Adrenal gland (tissue), 5 donors: ENCODE measurements at regions not wholly inside any gene's neighbourhood (a gene's known extent, or its start where the extent isn't known, plus 50 kb on each side); places are given as distances from the start of the nearest gene placed in this dataset.

ENCODE experiments used
- POLR2A ChIP-seq, 2 donors: fragments of 450-650 bp; IDR thresholded peaks; one replicate each; pipeline ENCODE4 v1.6.1; 2017; ENCODE audit warnings: antibody characterized with exemption in 2 of 2, mild to moderate bottlenecking in 2 of 2, moderate library complexity in 1 of 2
- TF ChIP-seq, protein P1 (sequence below), 6 experiments: fragments of 450-650 bp in 4 of 6; fragments of 200-600 bp in 2 of 6; sonication (generic) in 1 of 6; IDR thresholded peaks; 1 replicate in 5 of 6; 2 replicates in 1 of 6; pipeline versions ENCODE4 v1.5.1 to v1.8.0; 2016 to 2021; ENCODE audit warnings: antibody characterized with exemption in 6 of 6, mild to moderate bottlenecking in 2 of 6, moderate library complexity in 1 of 6
- donor health status: DM: no; HTN: no; CAD: no.

DNA sequence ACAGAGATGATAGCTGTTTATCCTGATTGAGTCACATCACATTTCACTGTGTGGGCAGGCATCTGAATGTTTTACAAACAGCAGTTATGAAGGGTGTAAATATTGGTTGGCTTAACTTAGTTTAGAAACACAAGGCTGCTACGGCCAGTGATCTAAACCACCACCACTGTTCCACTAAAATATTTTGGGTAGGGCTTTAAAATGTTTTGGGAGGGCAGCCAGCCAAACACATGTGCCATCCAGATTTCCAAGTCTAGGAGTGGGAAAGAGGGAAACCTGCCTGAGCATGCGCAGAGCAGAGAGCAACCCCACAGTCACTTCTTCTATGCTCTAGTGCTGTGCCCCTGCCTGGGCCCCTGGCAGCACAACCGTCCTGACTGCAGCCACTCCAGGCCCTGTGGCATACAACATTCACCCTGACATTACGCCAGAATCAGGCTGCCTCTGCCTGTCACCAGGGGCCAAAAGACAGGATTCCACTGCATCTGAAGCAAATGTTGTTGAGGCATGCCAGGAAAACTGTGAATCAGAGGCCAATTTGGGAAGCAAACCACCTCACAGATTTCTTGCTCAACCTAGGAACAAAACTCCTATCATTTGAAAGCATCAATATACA is 74.8 kb upstream of the COL5A2 start:
- TF ChIP-seq, protein P1, sequence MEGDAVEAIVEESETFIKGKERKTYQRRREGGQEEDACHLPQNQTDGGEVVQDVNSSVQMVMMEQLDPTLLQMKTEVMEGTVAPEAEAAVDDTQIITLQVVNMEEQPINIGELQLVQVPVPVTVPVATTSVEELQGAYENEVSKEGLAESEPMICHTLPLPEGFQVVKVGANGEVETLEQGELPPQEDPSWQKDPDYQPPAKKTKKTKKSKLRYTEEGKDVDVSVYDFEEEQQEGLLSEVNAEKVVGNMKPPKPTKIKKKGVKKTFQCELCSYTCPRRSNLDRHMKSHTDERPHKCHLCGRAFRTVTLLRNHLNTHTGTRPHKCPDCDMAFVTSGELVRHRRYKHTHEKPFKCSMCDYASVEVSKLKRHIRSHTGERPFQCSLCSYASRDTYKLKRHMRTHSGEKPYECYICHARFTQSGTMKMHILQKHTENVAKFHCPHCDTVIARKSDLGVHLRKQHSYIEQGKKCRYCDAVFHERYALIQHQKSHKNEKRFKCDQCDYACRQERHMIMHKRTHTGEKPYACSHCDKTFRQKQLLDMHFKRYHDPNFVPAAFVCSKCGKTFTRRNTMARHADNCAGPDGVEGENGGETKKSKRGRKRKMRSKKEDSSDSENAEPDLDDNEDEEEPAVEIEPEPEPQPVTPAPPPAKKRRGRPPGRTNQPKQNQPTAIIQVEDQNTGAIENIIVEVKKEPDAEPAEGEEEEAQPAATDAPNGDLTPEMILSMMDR (IDR thresholded peaks at IDR 0.05), result no peak
- TF ChIP-seq POLR2A (IDR thresholded peaks at IDR 0.05), result no peak
